MM.1S (cell line): ENCODE measurements at regions not wholly inside any gene's neighbourhood (a gene's known extent, or its start where the extent isn't known, plus 50 kb on each side); places are given as distances from the start of the nearest gene placed in this dataset.

ENCODE experiments used
- EZH2 ChIP-seq: fragments of 300-600 bp; sonication (generic); optimal IDR thresholded peaks from 2 replicates; pipeline ENCODE3; 2017; ENCODE audit warnings: low read depth, mild to moderate bottlenecking, antibody characterized with exemption, low read length, mixed read lengths
- EZH2phosphoT487 ChIP-seq: fragments of 300-600 bp; sonication (generic); IDR thresholded peaks from 2 replicates; pipeline ENCODE4 v1.6.1; 2018; ENCODE audit warnings: antibody characterized with exemption, low read length

GRCh38 chr21:28523367-28523766 lies 469.3 kb downstream of the LTN1 start:
- TF ChIP-seq EZH2phosphoT487 (no peak), EZH2 (no peak)
